ENCODE measurements at regions not wholly inside any gene's neighbourhood (a gene's known extent, or its start where the extent isn't known, plus 50 kb on each side); places are given as distances from the start of the nearest gene placed in this dataset.

DNA sequence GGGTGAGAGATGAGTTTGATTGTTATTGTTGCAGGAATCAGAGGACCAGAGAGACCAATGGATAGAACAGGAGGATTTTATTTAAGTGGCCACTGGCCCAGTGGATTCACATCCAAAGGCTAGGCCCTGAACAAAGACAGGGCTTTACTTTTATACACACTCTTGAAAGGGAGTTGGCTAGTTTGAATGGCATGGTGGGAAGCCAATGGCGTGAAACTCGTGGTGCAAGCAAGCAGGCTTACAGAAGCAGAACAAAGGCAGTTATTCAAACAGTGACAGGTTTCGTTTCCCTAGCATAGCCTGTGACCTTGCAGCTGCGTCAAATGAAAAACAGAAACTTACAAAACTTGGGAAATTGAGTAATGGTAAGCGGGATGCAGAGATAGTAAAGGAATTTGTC, 110.2 kb upstream of the PRDX4 start:
- TF ChIP-seq, protein P1, sequence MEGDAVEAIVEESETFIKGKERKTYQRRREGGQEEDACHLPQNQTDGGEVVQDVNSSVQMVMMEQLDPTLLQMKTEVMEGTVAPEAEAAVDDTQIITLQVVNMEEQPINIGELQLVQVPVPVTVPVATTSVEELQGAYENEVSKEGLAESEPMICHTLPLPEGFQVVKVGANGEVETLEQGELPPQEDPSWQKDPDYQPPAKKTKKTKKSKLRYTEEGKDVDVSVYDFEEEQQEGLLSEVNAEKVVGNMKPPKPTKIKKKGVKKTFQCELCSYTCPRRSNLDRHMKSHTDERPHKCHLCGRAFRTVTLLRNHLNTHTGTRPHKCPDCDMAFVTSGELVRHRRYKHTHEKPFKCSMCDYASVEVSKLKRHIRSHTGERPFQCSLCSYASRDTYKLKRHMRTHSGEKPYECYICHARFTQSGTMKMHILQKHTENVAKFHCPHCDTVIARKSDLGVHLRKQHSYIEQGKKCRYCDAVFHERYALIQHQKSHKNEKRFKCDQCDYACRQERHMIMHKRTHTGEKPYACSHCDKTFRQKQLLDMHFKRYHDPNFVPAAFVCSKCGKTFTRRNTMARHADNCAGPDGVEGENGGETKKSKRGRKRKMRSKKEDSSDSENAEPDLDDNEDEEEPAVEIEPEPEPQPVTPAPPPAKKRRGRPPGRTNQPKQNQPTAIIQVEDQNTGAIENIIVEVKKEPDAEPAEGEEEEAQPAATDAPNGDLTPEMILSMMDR (IDR thresholded peaks at IDR 0.05): no peak
- no peak for TF ChIP-seq POLR2A (IDR thresholded peaks at IDR 0.05)
